NCI-H1048 (cell line): ENCODE measurements at regions not wholly inside any gene's neighbourhood (a gene's known extent, or its start where the extent isn't known, plus 50 kb on each side); places are given as distances from the start of the nearest gene placed in this dataset.

ENCODE experiments used
- DNase-seq: peaks from one replicate; lab custom pipeline; 2025; lab: John Stamatoyannopoulos, UW

DNA sequence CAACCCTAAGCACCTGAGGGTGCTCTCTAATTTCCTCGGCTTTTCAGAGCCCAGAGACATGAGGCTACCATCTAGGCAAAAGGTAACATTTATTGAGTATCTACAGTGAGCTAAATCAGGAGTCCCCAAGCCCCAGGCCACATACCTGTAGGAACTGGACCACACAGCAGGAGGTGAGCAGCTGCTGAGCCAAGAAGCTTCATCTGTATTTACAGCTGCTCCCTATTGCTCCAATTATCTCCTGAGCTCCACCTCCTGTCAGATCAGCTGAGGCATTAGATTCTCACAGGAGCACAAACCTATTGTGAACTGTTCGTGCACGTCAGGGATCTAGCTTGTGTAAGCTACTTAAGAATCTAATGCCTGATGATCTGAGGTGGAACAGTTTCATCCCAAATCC, 70.2 kb downstream of the RND3 start:
- DNase-seq = no peak

DNA sequence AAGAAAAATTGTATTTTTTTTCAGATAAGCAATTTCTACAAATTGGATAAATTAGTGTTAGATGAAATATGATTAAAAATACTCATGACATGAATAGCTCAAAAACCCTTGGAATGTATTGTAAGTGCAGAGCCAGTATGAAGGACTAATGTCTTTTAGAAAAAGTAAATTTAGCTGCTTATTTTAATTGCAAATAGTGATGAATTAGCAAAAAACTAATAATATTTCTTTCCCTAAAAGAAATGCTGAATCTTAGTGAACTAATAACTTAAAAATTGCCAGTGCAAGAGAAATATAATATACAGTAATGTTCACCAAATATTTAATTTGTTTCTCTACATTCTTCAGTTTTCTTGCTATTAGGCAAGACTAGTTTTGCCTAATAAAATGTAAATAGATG, 72.4 kb downstream of the RND3 start:
- no peak for DNase-seq

DNA sequence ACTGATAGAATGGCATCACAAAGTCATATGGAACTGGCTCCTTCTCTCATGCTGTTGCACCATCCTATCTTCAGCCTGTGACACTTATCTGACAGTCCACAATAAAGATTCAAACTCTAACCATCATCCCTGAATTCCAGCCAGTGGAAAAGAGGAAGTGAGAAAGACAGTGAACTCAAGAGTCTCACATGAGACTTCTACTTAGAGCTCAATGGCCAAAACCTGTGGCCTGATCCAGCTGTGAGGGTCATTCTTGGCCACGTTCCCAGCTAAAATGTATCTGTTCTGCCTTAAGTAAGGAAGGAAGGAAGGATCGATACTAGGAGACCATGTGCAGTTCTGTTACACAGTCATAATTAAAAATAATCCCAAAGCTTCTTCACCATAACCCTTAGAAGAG, 73.6 kb downstream of the RND3 start:
- no peak for DNase-seq

DNA sequence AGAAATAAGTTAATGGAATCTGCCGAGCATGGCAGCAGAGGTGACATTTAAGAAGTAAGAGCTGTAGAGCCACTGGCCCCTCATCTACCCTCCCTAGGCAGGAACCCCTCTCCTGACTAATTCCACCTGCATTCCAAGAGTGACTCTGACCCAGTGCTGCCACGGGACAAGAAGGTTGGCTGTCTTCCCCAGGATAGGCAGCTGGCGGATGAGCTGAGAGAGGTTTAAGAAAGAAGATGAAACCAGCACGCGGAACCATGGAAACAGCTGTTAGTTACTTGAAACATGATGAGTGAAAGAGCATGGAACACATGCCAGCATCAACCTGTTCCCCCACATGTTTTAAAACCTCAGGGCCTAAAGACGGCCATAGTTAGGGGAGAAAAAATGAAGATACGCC, 74.1 kb downstream of the RND3 start:
- DNase-seq = no peak

DNA sequence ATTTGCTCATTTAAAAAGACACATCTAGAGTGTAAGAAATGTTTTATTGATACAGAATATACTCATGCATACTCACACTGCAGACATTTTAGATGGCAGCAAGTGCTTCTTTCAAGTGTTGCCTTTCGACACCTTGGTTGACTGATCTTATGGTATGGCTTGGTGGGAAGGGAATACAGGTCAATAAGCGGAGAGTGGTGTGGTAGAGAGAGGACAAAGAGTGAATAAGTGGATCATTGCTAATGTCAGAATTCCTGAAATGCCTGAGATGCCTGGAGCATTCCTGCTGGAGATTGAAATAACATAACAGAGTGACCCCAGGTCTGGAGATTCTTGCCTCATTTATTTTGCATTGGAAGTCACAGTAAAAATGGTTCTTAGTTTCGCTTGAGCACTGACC, 76.7 kb downstream of the RND3 start:
- no peak for DNase-seq

DNA sequence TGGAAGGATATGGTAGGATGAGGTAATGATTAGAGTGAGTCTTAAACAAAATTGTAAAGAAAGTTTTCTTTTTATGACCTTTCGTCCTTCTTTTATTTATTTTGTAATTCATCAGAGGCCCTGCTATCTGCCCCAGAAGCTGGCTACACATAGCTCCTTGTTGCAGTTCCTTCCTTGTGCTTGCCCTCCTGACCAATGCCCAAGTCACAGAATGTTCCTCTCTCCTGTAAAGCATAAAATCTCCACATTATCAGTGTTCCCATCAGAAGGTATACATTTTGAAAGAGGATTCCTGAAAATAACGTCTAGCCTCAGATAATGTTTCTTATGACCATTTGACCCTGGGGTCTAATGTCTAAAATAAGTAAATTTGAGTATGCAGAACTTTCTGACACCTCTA, 78.3 kb downstream of the RND3 start:
- DNase-seq = no peak

DNA sequence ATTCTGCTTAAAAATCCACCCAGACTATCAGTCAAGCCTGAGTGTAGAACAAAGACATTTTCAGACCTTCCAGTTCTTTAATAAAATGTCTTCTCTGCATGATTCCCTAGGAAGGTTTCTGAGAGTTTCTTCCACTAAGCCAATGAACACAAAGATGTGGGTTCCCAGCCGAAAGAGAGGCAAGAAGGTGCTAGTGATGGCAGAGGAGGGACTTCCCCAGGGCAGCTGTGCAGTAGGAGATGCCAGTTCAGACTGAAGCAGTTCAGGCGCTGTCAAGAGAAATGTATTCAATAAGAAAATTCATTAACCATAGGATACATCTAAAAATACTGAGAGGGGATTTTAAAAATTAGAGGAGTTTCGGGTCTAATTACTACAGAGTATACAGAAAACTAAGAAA, 83.3 kb downstream of the RND3 start:
- no peak for DNase-seq

DNA sequence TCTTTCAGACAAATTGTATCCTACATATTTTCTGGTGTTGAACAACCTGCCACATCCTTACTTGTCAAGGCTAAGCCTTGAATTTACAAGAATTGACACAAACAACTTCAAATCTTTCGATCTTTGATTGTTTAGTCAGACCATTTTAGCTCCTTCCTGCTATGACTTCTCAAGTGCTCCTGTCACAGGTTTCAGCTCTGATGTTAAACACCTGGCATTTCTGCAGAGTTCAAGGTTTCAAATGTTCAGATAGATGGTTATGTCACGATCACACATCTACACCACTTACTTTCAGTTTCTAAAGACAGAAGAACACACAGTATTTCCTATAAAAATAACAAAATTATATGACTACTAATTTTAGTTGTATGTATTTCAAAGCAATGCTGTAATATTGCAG, 84.0 kb downstream of the RND3 start:
- DNase-seq = no peak

DNA sequence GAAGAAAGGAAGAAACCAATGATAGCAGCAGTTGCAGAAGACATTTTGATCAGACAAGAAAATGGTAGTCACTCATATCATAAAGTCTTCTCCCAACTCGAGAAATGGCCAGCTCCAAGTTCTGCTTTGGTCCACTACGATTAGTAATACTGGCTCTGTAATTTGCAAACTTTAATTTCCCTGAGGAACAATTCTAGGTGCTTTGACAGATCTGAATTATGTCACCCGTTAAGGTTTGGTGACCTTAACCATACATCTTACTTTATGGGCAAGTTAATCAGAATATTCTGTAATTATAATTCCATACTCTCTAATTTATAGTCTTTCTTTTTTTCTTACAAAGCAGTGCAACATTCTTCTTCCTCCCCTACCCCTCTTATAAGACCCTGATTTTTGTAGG, 84.5 kb downstream of the RND3 start:
- DNase-seq = no peak

DNA sequence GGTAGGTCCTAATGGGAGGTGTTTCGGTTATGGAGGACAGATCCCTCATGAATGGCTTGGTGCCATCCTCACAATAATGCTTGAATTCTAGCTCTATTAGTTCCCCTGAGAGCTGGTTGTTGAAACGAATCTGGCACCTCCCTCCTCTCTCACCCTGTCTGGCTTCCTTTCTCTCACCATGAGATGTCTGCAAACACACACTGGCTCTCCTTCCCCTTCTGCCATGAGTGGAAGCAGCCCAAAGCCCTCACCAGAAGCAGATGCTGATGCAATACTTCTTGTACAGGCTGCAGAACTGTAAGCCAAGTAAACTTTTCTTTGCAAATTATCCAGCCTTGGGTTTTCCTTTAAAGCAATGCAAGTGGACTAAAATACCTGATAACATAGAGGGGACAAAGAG, 86.6 kb downstream of the RND3 start:
- no peak for DNase-seq

DNA sequence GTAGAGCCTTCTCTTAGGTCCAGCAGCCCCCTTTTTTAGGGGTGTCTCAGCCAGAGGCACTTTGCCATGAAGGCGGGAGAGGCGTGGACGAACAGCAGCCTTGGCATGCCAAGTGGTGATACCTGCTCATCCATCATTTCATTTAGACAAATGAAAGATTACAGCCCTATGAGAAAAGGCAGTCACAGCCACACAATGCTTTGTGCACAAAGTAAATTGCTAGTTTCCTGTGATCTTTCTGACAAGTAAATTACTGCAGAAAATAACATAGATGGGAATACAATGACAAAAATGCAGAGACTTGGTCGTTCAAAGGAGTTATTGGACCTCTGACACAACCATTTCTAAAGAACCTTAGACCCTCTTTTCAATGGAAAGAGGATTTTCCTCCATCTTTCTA, 94.9 kb downstream of the RND3 start:
- no peak for DNase-seq

DNA sequence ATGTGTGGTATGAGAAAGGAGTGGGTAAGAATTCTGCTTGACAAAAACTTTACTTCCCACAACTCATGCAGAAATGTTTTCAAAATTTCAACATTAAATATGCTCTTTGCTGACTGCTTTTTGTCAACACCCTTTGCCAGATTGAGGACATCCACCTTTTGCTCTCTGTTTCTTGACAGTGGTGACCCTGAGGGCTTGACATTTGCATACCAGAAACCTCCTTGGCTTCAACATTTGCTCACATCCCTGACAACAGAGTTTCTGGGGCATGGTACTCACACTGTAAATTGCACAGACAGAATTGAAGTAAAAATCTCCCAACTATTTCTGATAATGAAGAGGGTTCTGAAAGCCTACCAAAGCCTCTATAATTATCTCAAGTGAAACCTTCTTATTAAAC, 95.7 kb downstream of the RND3 start:
- no peak for DNase-seq

DNA sequence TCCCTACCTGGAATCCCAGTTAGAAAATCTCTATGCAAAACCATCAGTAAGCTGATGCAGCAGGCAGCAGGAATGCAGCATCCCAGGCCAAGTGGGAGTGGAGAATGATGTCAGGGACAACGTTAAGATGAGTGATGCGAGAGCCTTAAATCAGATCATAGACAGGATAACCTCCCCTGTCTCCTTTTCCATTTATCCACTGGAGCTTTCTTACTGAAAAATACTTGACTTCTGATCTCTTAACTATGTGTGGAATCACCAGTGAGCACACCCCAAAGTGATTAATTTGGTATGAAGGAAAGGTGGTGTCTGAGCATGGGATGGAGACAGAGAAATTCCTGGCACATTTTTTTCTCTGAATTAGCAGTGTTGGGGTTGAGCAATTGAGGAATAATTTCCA, 98.0 kb downstream of the RND3 start:
- DNase-seq = no peak

DNA sequence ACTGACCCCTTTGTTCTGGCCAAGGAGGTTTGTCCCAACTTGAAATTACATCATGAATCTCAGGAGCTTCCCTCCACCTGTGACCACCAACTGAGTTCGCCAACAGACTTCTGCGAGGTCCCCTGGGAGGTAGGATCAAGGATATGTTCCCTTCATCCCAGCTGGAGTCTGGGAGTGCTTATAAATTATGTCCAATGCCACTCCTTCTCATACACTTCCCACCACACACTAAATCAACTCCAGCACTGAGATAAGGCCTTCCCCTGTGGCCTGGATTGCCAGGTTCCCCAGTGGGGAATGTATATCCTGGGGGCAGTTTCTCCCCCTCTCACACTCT, 99.2 kb downstream of the RND3 start:
- no peak for DNase-seq

DNA sequence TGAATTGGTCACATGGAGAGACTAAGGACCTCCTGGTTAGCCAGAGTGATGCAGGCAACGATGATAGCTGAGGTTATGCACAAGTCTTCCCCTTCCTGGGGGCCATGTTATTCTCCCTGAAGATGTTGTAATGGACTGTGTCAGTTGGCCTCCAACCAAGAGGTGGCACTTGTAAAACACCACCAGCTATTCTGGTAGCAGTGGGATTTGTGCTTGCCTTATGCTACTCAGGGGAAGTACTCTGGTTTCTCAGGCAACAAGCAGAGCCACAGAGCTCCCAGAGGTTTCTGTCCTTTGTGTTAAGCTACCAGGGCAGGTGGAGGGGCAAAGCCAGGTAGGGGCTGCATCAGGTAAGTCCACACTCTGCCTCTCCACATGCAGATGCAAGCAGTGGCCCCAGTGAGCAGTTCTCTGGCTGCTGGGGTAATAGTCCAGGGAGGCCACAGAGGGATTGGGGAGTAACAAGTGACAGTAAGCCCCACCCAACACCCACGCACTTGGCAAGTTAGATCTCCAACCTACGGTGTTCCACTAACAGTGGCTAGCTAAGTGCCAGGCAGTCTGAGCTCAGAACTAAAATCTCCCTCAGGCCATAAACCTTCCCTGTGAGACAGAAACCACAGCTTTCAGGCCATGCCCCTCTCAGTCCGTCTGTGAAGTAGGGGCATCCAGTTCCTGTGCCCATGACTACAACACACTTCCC, 99.7 kb downstream of the RND3 start:
- no peak for DNase-seq

DNA sequence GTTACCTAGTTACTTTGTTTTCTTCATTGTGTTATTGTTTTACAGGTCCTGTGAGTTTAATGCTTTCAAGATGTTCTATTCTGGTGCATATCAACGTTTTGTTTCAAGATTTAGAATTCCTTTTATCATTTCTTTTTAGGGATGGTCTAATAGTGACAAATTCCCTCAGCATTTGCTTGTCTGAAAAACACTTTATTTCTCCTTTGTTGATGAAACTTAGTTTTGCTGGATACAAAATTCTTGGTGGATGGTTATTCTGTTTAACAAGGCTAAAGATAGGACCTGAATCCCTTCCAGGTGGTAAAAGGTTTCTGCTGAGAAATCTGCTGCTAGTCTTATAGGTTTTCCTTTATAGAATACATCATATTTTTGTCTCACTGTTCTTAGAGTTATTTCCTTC, 102.3 kb downstream of the RND3 start:
- DNase-seq = no peak

DNA sequence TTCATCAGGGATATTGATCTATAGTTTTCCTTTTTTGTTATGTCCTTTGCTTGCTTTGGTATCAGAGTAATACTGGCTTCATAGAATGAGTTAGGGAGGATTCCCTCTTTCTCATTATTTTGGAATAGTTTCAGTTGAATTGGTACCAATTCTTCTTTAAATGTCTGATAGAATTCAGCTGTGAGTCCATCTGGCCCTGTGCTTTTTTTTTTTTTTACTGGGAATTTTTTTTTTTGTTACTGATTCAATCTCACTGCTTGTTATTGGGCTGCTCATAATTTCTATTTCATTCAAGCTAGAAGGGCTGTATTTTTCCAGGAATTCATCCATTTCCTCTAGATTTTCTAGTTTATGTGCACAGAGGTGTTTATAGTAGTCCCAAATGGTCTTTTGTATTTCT, 103.9 kb downstream of the RND3 start:
- DNase-seq = no peak

DNA sequence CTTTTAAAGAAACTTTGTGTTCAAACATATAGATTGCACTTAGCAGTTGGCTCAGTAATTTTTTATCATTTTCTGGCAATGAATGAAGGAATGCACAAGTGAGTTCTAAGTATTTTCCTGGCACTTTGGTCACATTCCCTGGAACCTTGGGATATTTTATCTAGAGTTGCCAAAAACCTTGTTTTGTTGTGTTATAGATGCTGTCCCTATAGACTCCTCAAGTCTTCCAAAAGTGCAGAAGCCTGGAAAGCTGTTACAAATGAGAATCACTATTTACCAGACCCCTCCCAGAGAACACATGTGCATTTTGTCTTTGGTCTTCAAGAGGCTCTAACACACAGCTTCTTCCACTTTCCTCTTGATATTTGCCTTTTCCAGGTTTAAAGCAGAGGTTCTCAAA, 108.3 kb downstream of the RND3 start:
- DNase-seq = no peak

DNA sequence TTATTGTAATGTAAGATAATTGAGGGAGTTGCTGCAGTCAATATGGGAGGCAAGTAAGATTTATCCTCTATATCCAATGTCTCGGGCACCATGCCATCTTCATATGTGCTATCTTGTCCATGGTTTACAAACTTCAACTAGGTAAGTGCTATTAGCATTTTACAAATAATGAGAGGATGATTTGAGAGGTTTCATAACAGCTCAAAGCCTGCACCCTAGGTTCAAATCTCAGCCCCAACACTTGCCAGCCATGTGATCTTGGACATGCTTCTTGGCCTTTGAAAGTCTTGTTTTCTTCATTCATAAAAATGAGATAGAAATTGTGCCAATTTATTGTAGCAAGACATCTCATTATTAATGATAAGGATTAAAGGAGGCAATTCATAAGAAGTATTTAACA, 108.8 kb downstream of the RND3 start:
- no peak for DNase-seq

DNA sequence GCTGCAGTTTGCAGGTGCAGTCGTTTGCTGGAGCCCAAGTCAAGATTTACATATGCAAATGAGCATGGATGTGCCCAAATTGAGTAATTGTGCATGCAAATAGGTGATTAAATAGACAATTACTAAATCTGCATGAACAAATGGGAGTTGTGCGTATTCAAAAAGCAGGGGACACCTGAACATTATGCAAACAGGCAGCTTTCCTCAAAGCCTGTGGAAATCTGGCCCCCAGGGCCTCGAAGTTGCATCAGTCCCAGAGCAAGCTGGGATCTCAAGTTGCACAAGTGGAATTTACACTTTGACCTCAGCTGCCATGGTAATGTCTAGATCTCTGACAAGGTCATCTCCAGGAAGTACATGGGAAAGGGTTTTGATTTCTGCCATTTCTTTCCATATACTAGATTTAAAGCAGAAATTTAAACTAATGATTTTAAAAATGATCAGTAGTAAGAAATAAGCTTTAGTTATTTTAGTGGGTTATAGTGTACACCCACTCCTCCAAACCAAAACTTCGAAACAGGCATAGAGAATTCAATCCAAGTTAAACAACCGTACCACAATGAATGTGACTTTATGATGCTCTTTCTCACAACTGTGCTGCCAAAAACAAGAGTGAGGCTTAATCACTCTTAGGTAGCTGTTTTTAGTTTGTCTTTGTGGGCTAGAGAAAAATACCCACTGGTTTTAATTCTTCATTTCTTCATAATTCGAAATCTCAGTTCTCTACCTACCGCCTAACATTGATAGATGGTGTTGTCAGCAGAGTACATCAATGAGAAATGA, 110.7 kb downstream of the RND3 start:
- DNase-seq = peak; percentile 27

DNA sequence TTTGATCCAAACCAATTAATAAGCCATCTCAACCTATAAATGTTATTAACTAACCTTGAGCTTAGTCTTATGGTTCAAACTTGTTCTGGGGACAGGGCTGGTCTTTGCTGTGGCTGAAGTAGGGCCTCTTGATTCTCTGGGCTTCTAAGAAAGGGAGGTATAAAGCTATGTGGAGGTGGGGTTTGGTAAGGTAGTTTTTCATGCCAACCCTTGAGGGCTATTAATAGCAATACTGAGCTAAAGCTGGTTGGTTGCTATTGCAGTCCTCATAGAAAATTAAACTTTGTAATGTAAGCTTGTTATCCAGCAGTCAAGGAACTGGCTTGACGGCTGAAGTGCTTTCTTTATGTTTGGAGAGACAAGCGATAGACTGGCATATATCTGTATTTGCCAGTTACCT, 112.1 kb downstream of the RND3 start:
- DNase-seq = no peak

DNA sequence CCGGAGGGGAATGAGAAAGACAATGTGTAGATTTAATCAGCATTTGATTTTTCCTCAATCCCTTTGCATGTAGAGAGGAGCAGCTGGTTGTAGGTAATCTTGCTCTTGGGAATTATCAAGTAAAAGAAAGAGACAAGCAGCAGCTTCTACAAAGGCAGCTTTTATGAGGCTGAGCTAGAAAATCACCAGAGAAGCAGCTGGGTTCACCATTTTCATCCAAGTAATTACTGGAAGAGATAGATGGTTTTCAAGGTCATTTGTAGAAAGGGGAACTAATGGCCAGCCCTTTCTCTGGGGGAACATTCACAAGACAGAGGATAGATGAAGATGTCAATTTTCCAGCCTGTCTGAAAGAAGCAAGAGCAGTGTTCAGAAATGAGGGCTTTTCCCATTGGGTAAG, 113.0 kb downstream of the RND3 start:
- DNase-seq = no peak

DNA sequence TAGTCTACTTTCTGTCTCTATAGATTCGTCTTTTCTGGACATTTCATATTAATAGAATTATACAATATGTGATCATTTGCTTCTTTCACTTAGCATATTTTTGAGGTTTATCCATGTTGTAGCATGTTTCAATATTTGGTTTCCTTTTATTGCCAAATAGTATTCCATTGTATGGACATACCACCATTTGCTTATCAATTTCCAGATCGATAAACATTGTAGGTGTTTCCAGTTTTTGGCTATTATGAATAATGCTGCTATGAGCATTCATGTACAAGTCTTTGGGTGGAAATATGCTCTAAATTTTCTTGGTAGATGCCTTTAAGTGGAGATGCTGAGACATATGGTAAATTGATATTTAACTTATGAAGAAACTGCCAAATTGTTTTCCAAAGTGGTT, 114.1 kb downstream of the RND3 start:
- DNase-seq = no peak
